ENCODE measurements at regions not wholly inside any gene's neighbourhood (a gene's known extent, or its start where the extent isn't known, plus 50 kb on each side); places are given as distances from the start of the nearest gene placed in this dataset.

GRCh38 chr4:125459531-125459930 lies 144.8 kb downstream of the FAT4 start:
- no peak for TF ChIP-seq GATA2 (IDR thresholded peaks at IDR 0.05; ENCODE audit: low read depth, low read length)
- no peak for TF ChIP-seq GATA3 (IDR thresholded peaks at IDR 0.05; ENCODE audit: low read depth, low read length)

Measured in SH-SY5Y (cell line).